ENCODE measurements at regions not wholly inside any gene's neighbourhood (a gene's known extent, or its start where the extent isn't known, plus 50 kb on each side); places are given as distances from the start of the nearest gene placed in this dataset.

GRCh38 chr10:9965341-9965740 is 1052.3 kb upstream of the CELF2 start:
- no peak for TF ChIP-seq CTCF (conservative IDR thresholded peaks at IDR 0.05; ENCODE audit: low read depth, low read length)
- no peak for TF ChIP-seq POLR2A (IDR thresholded peaks at IDR 0.05; ENCODE audit: low read depth, low read length)
- no peak for TF ChIP-seq RCOR1 (IDR thresholded peaks at IDR 0.05; ENCODE audit: insufficient replicate concordance, low read length)
- no peak for TF ChIP-seq MAFK (IDR thresholded peaks at IDR 0.05; ENCODE audit: low read depth, low read length)
- TF ChIP-seq MAZ (IDR thresholded peaks at IDR 0.05; ENCODE audit: borderline replicate concordance, low read depth, low read length) = no peak
- no peak for TF ChIP-seq CEBPB (IDR thresholded peaks at IDR 0.05; ENCODE audit: low read depth, low read length)
- no peak for TF ChIP-seq MXI1 (IDR thresholded peaks at IDR 0.05; ENCODE audit: borderline replicate concordance, low read depth, low read length)
- no peak for TF ChIP-seq RFX5 (IDR thresholded peaks at IDR 0.05; ENCODE audit: low read depth, low read length)
- no peak for TF ChIP-seq RAD21 (IDR thresholded peaks at IDR 0.05; ENCODE audit: low read length)
- TF ChIP-seq USF2 (IDR thresholded peaks at IDR 0.05; ENCODE audit: low read depth, low read length) = no peak
- no peak for TF ChIP-seq ELK1 (IDR thresholded peaks at IDR 0.05; ENCODE audit: borderline replicate concordance, low read depth, low read length)
- TF ChIP-seq BHLHE40 (IDR thresholded peaks at IDR 0.05; ENCODE audit: low read depth, low read length) = no peak
- TF ChIP-seq FOS (IDR thresholded peaks at IDR 0.05; ENCODE audit: low read depth, low read length) = no peak

Data from IMR-90 (cell line).